ENCODE measurements at regions not wholly inside any gene's neighbourhood (a gene's known extent, or its start where the extent isn't known, plus 50 kb on each side); places are given as distances from the start of the nearest gene placed in this dataset.

DNA sequence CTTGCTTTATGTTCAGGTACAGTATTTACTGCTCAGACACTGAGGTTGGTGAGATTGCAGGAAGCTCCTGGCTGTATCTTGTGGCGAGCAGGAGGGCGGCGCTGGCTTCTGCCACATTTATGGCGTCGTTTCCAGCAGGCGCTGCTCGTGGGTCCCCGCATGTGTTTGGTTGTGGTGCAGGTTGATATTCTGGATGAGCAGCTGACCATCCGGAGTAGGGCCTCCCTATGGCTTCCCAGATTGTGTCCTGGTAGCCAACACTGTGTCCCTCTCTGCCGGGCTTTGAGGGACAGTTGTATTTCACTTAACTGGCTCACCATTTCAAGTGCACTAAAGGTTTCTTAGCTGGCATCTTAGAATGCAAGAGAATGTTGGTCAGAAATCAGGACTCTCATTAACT lies 386.5 kb upstream of the TPM1 start:
- TF ChIP-seq, protein P1, sequence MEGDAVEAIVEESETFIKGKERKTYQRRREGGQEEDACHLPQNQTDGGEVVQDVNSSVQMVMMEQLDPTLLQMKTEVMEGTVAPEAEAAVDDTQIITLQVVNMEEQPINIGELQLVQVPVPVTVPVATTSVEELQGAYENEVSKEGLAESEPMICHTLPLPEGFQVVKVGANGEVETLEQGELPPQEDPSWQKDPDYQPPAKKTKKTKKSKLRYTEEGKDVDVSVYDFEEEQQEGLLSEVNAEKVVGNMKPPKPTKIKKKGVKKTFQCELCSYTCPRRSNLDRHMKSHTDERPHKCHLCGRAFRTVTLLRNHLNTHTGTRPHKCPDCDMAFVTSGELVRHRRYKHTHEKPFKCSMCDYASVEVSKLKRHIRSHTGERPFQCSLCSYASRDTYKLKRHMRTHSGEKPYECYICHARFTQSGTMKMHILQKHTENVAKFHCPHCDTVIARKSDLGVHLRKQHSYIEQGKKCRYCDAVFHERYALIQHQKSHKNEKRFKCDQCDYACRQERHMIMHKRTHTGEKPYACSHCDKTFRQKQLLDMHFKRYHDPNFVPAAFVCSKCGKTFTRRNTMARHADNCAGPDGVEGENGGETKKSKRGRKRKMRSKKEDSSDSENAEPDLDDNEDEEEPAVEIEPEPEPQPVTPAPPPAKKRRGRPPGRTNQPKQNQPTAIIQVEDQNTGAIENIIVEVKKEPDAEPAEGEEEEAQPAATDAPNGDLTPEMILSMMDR (IDR thresholded peaks at IDR 0.05) = no peak
- no peak for TF ChIP-seq EZH2 (IDR thresholded peaks at IDR 0.05; ENCODE audit: borderline replicate concordance, insufficient read depth, low read depth, low read length, poor library complexity, severe bottlenecking)

Data from B cell (primary cell).